ENCODE measurements at regions not wholly inside any gene's neighbourhood (a gene's known extent, or its start where the extent isn't known, plus 50 kb on each side); places are given as distances from the start of the nearest gene placed in this dataset.

GRCh38 chr19:31560086-31561060, 211.1 kb upstream of the TSHZ3 start:
- DNase-seq (ENCODE audit: low read depth): no peak

DNA sequence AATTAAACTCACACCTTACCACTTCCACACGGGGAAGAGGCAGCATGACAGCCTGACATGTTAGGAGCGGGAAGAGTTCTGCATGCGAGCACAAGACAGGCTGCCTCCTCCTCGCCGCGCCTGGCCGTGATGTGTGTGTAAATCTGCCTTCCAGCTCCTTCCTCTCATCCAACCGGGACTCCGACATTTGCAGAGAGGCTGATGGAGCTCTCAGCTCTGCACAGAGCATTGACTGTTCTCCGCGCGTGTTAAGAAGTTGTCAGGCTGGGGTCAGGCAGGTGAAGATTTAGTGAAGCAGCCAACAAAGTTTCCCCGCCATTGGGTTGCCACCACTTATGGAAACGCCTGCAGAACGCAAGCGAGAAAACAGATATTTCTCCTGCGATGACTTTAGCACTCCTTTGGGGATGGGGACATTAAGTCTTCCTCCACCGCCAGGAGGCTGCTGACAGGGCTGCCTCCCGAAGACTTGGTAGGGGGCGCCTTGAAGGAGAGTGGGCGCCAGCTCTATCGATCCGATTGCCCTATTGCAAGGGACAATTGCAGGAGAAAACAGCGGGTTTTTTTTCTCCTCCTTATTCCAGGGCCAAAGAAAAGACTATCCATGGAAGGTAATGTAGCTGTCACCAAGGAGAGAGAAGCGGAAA, 213.9 kb upstream of the TSHZ3 start:
- no peak for DNase-seq (ENCODE audit: low read depth)

DNA sequence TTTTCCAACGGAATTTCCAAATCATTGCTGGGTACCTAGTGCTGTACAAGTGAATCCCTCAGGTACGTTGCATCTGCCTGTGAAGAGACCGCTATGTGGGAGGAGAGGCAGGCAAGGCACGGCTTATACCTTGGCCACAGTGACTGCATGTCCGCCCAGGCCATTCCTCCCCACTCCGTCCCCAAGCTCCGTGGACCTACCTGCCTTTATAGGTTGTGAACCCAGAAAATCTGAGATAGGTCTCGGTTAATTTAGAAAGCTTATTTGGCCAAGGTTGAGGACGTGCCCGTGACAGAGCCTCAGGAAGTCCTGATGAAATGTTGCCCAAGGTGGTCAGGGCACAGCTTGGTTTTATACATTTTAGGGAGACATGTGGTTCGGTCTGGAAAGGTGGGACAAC, 218.5 kb upstream of the TSHZ3 start:
- DNase-seq (ENCODE audit: low read depth): no peak

DNA sequence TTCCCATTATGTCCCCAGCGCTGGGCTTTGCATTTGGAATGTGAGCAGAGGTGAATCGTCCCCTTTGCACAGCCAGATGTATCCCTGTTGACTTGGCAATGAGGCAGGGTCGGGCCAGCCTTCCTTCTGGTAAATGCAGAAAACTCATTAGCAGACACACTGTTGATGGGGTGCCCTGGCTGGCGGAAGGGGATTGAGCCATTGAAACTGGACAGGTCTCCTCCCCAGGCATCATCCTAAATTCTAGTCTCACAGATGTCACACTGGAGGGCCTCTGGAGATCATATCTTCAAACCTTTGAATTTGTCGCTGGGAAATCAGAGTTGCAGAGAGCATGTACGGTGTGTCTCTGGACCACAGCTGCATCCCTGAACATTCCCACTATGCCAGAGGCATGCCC, 219.5 kb upstream of the TSHZ3 start:
- DNase-seq (ENCODE audit: low read depth): no peak

DNA sequence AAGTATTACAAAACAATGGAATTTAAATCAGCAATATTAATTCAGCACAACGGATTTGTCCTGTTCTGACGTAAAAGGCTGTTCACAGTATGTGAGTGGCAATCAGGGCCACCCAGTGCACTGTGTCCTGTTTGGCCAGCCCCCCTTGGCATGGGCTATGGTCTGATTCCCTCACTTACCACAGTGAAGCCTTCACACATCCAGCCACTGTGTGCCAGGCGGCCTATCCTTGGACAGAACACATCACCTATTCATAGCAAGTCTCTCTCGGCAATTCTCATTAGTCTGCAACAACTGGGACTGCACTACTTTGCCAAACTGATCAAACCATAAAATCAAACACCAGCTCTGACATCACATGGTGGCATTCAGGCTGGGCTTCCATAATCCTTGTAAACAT, 221.5 kb upstream of the TSHZ3 start:
- no peak for DNase-seq (ENCODE audit: low read depth)

DNA sequence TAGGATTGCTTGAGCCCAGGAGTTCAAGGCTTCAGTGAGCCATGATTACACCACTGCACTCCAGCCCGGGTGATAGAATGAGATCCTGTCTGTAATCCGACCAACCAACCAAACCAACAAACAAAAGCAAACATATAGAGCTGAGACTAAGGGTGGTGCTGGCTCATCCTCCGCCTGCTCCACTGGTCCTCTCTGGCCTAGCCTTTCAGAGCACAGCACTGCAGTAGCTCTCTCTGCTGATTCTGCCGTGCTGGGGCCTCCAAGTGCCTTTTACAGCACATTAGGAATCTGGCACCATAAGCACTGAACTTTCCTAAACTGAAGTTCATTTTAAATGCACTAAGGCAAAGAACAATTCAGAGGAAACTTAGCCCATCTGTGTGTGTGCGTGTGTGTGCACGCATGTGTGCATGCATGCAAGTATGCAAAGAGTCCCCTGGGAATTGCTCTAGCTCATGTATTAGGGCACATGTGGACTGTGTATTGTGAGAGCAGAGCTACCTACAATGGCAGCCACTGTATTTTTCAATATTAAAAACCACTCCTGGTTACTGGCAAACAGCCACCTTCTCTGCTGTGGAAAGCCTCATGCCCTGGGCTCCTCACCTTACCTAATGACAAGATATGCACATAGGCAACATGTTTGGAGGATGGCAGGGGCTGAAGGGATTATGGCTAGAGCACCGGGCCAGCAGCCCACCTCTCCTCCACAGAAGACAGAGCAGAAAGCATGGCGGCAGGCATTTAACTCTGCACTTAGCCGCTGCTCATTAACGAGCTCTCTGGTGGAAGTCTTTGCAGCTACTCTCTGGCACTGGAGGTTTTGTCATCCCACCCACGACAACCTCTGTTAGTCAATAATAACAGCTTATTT, 223.1 kb upstream of the TSHZ3 start:
- no peak for DNase-seq (ENCODE audit: low read depth)

GRCh38 chr19:31572976-31573298, 223.7 kb upstream of the TSHZ3 start:
- no peak for DNase-seq (ENCODE audit: low read depth)

DNA sequence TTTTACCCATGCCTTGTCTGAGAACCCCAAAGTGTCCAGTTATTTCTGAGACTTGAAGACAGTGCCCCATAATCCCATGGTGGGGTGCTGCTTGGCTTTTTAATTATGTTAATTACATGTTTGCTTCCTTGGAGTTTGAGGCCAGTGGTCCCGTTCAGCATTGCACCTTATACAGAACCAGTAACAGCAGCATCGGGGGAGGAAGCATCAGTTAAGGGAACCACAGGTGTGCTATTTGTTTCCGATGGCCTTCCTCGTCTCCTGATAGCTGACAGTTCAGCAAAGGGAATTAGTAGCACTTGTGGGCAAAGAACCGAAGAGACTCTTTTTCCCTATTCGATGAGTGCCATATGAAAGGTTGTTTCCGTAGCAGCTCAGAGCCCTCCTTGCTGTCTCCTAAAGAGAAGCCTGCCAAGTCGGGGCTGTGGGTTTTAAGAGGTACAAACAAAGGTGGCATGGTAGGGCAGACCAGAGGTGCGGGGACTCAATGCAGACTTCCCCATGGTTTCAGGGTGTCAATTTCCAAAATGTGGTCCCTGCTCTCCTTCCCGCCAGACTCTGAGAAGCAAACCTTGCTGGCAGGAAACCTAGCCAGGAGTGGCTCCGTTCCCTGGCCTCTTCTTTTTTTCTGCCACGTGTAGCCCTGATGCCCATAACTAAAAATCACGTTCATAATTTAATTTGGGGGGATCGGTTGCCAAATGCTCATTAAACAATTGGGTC, 225.2 kb upstream of the TSHZ3 start:
- no peak for DNase-seq (ENCODE audit: low read depth)

GRCh38 chr19:31575846-31576335, 226.7 kb upstream of the TSHZ3 start:
- no peak for DNase-seq (ENCODE audit: low read depth)

DNA sequence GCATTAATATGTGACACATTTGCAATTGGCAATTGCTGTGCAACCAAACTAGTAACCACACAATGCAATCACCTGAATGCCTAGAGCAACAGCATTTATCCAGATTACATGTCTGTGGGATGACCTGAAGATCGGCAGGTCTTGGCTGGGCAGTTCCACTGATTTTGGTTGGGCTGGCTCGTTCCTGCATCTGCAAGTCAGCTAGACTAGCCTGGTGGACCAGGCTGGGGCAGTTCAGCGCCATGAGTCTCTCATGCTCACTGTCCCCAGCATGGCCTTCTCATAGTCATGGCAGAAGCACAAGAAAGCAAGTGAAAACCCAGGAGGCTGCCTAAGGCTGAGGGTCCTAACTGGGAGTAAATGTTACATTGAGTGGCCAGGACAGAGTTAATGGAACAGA, 229.1 kb upstream of the TSHZ3 start:
- no peak for DNase-seq (ENCODE audit: low read depth)

DNA sequence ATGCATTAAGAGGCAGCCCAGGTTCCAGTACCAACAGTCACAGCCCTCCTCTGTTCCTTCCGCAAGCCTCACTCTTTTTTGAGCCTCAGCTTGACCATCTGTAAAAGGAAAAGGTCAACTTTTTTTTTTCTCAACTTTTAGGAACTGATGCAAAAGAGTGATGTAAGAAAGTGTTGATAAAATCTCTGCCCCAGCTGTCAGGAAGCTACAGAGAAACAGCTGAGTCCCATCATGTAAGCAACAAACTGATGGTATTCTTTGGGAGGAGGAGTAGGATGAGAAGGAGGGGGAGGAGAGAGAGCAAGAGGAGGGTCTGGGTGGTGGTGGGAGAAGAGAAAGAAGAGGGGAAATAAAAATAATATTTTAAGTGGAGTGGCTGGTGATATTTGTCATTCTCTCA, 233.9 kb upstream of the TSHZ3 start:
- no peak for DNase-seq (ENCODE audit: low read depth)

DNA sequence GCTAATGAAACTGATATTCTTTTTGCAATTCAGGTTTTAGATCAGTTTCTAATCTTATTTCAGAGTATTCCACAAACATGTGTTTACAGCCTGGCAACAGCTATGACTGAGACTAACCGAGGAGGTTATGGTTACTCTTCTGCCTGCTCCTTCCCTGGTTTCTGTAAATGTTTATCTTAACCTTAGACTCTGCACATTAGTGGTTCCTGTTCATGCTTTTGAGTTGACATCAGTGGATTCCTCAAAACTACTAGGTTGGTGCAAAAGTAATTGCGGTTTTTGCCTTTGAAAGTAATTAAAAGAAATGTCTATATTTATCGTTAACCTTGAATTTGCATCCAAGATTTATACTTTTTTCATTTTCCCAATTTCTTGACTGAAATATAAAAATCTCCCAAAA, 237.0 kb upstream of the TSHZ3 start:
- DNase-seq (ENCODE audit: low read depth): no peak

GRCh38 chr19:31589109-31589508, 239.9 kb upstream of the TSHZ3 start:
- no peak for DNase-seq (ENCODE audit: low read depth)

DNA sequence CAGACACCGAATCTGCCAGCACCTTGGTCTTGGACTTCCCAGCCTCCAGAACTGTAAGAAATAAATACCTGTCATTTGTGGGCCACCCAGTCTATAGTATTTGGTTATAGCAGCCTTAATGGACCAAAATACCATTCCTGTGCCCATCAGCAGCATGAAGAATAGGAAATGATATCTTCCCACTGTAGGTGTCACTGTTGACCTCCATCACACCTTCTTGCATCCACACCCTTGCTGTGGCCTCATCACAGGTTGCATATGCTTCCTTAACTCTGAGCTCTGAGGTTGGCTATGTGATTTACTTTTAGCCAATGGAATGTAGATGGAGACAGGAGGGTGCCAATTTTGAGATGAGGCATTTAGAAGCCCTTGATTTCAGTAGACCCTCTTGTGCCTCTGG, 242.0 kb upstream of the TSHZ3 start:
- no peak for DNase-seq (ENCODE audit: low read depth)

GRCh38 chr19:31592456-31592855, 243.2 kb upstream of the TSHZ3 start:
- no peak for DNase-seq (ENCODE audit: low read depth)

- DNase-seq (ENCODE audit: low read depth): no peak
These were observed 245.5 kb upstream of the TSHZ3 start for GRCh38 chr19:31594701-31595100.

DNA sequence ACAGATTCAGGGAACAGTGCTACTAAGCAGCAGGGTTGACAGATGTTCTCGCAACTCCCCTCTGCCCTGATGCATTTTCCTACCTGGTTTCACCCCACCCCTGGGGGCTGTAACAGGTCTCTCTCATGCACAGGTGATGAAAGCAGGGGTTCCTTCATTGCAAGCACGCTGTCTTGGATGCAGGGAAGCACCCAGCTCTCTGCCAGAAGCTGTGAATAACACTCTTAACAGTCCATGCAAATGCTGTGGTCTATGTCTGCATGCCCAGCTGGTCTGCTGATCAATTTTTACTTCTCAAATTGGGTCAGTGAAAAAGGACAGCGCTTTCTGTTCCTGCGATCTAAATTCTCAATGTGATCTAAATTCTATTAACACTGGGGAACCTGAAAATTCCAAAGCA, 246.3 kb upstream of the TSHZ3 start:
- DNase-seq (ENCODE audit: low read depth): no peak

GRCh38 chr19:31596751-31597150, 247.5 kb upstream of the TSHZ3 start:
- no peak for DNase-seq (ENCODE audit: low read depth)

- no peak for DNase-seq (ENCODE audit: low read depth)
These were observed 248.4 kb upstream of the TSHZ3 start for GRCh38 chr19:31597616-31598015.

DNA sequence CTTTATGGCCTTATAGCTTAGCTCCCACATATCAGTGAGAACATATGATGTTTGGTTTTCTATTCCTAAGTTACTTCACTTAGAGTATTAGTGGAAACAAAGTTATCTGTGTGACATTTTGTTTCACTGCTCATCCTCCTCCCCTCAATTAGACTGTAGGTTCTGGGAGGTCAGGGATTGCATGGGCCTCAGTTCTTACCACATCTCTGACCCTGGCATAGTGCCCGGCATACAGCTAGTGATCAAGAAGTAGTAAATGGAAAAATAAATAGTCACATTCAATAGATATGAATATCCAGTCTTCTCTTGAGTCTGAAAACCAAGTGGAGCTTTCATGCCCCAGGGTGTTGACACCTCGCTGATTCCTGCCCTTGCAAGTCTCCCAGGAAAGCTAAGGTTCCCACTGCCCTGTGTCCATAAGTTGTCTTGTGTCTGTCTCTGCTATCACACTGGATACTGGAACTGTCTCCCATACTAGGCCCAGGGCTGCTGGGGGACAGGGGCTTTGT, 249.5 kb upstream of the TSHZ3 start:
- no peak for DNase-seq (ENCODE audit: low read depth)

DNA sequence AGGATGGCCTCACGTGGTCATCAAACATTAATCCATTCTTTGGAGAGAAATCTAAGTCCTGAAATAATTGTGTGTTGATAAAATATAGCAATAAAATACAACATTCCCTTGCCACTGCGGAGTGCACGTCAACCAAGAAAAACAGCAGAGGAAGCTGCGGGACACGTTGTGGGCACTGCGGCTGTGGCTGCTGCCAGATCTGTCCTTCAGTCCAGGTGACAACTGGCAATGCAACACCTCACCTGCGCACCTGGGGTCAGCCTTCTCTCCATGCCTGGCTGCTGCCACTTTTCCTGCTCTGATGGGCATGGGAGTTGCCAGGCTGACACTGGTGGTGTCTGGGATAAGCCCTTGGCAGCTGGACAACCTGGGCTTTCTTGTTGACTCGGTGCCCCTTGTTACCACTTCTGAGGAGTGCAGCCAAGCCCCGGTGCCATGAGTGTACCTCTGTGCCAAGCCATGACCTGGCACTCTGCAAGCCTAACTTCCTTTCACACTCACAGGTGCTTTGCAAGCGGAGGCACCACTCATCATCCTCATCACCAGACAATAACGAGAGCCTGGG, 251.6 kb upstream of the TSHZ3 start:
- DNase-seq (ENCODE audit: low read depth): no peak
